HCT116 (cell line): ENCODE measurements at regions not wholly inside any gene's neighbourhood (a gene's known extent, or its start where the extent isn't known, plus 50 kb on each side); places are given as distances from the start of the nearest gene placed in this dataset.

Experiments
- ATAC-seq: fragments of 200-7000 bp; cut with Tn5 transposase; 2 replicates; pipeline ENCODE4 v1.9.1; 2020; ENCODE audit warnings: mild to moderate bottlenecking, moderate library complexity
- BruUV-seq: library from RNA; stranded (reverse); fragments of 400-500 nt; replicated peaks from 2 replicates; lab custom pipeline; 2021; lab: Mats Ljungman, UMichigan
- CTCF ChIA-PET: fragments of 300-600 bp; sonication (Branson Sonifier 250); formaldehyde crosslinking; loops from one replicate; lab custom pipeline; 2021; ENCODE audit warnings: antibody characterized with exemption; lab: Charles Lee
- POLR2A ChIA-PET: fragments of 300-600, 350-600 bp; sonication (Branson Sonifier 250); formaldehyde crosslinking; loops from one replicate; lab custom pipeline; 2021; ENCODE audit warnings: antibody characterized with exemption; lab: Charles Lee
- RAD21 ChIA-PET, 2 experiments: fragments of 300-600 bp; sonication (Branson Sonifier 250); formaldehyde crosslinking; loops; one replicate each; lab custom pipeline; 2023; ENCODE audit warnings: low total read pairs in 2 of 2; ENCODE audit not compliant: uncharacterized antibody in 2 of 2, unreplicated experiment in 2 of 2, low non-redundant PET in 1 of 2; lab: Charles Lee
- DNase-seq: peaks from one replicate; pipeline ENCODE4 v3.0.0-alpha.2; 2010; ENCODE audit warnings: low read depth, low spot score
- H2AFZ ChIP-seq: fragments of 200-600 bp; shearing (Covaris generic), sonication (generic); 2 replicates; pipeline ENCODE4 v1.6.1; 2017; ENCODE audit warnings: low read depth, mixed run types, mixed read lengths, antibody characterized with exemption, low read length; ENCODE audit not compliant: poor library complexity, severe bottlenecking
- H3K27ac ChIP-seq: 2 replicates; pipeline ENCODE4 v1.5.1; 2012; ENCODE audit warnings: low read depth, low read length
- H3K27me3 ChIP-seq: fragments of 200-600 bp; sonication (generic); 2 replicates; pipeline ENCODE4 v1.6.1; 2016; ENCODE audit warnings: mixed run types, low read length, mixed read lengths; ENCODE audit not compliant: insufficient read depth
- H3K36me3 ChIP-seq, 2 experiments: fragments of 200-500 bp in 1 of 2; fragments of 200-600 bp in 1 of 2; sonication (Bioruptor generic) in 1 of 2; sonication (generic) in 1 of 2; 2 replicates each; pipeline versions ENCODE4 v1.5.1 to v1.6.1; 2014 to 2016; ENCODE audit warnings: low read length in 2 of 2, inconsistent platforms in 1 of 2, mixed read lengths in 1 of 2, mixed run types in 1 of 2; ENCODE audit not compliant: insufficient read depth in 2 of 2, control insufficient read depth in 1 of 2
- H3K4me1 ChIP-seq, 2 experiments: fragments of 200-600 bp in 1 of 2; sonication (generic) in 1 of 2; 2 replicates each; pipeline versions ENCODE4 v1.5.1 to v1.6.1; 2012 to 2017; ENCODE audit warnings: low read length in 2 of 2, inconsistent platforms in 1 of 2, mild to moderate bottlenecking in 1 of 2, mixed read lengths in 1 of 2, mixed run types in 1 of 2, moderate library complexity in 1 of 2; ENCODE audit not compliant: insufficient read depth in 2 of 2, control insufficient read depth in 1 of 2
- H3K4me2 ChIP-seq: fragments of 200-600 bp; sonication (generic); 2 replicates; pipeline ENCODE4 v1.6.1; 2017; ENCODE audit warnings: mixed run types, low read length, mixed read lengths
- H3K4me3 ChIP-seq, 2 experiments: fragments of 200-600 bp in 1 of 2; sonication (generic) in 1 of 2; replicated peaks in 1 of 2; 2 replicates each; pipeline ENCODE4 v1.5.1; 2011 to 2016; ENCODE audit warnings: low read length in 2 of 2, control low read depth in 1 of 2, low read depth in 1 of 2, mild to moderate bottlenecking in 1 of 2, mixed read lengths in 1 of 2, mixed run types in 1 of 2
- H3K79me2 ChIP-seq: fragments of 200-600 bp; sonication (generic); 2 replicates; pipeline ENCODE4 v1.6.1; 2017; ENCODE audit warnings: mild to moderate bottlenecking, mixed run types, low read length, moderate library complexity, mixed read lengths; ENCODE audit not compliant: insufficient read depth
- H3K9ac ChIP-seq: fragments of 200-600 bp; sonication (generic); 2 replicates; pipeline ENCODE4 v1.6.1; 2016; ENCODE audit warnings: low read length, mixed read lengths
- H3K9me2 ChIP-seq: fragments of 200-600 bp; sonication (generic), shearing (Covaris generic); 2 replicates; pipeline ENCODE4 v1.6.1; 2017; ENCODE audit warnings: mixed run types, mild to moderate bottlenecking, moderate library complexity; ENCODE audit not compliant: insufficient read depth
- H3K9me3 ChIP-seq, 2 experiments: fragments of 200-500 bp in 1 of 2; fragments of 200-600 bp in 1 of 2; sonication (Bioruptor generic) in 1 of 2; sonication (generic) in 1 of 2; 2 replicates each; pipeline ENCODE4 v1.6.1; 2014 to 2017; ENCODE audit warnings: low read length in 2 of 2, mixed read lengths in 2 of 2, inconsistent platforms in 1 of 2, low read depth in 1 of 2, mild to moderate bottlenecking in 1 of 2, mixed run types in 1 of 2, moderate library complexity in 1 of 2; ENCODE audit not compliant: control insufficient read depth in 1 of 2, insufficient read depth in 1 of 2
- H4K20me1 ChIP-seq: fragments of 200-600 bp; sonication (generic), shearing (Covaris generic); 2 replicates; pipeline ENCODE4 v1.6.1; 2017; ENCODE audit warnings: mixed run types, mild to moderate bottlenecking, moderate library complexity; ENCODE audit not compliant: insufficient read depth
- CBX3 ChIP-seq: IDR thresholded peaks from 2 replicates; pipeline ENCODE4 v1.6.1; 2012; ENCODE audit warnings: low read depth
- CTCF ChIP-seq, 3 experiments: fragments of 200-600 bp in 1 of 3; sonication (generic) in 1 of 3; IDR thresholded peaks in 2 of 3; conservative IDR thresholded peaks in 1 of 3; 2 replicates each; pipeline ENCODE4 v1.5.1; 2012 to 2017; ENCODE audit warnings: low read depth in 2 of 3, low read length in 2 of 3, antibody characterized with exemption in 1 of 3, borderline replicate concordance in 1 of 3, control low read depth in 1 of 3, mild to moderate bottlenecking in 1 of 3, mixed read lengths in 1 of 3, mixed run types in 1 of 3, moderate library complexity in 1 of 3; ENCODE audit not compliant: insufficient read depth in 1 of 3
- EGR1 ChIP-seq: IDR thresholded peaks from 2 replicates; pipeline ENCODE4 v1.6.1; 2012; ENCODE audit warnings: low read depth
- FOSL1 ChIP-seq: IDR thresholded peaks from 2 replicates; pipeline ENCODE4 v1.6.1; 2012; ENCODE audit warnings: low read depth
- POLR2A ChIP-seq: IDR thresholded peaks from 2 replicates; pipeline ENCODE4 v1.7.0; 2011; ENCODE audit warnings: borderline replicate concordance; ENCODE audit not compliant: insufficient read depth, insufficient read length; ENCODE audit errors: extremely low read depth
- REST ChIP-seq: IDR thresholded peaks from 2 replicates; pipeline ENCODE4 v1.6.1; 2012; ENCODE audit warnings: low read depth
- SIN3A ChIP-seq: IDR thresholded peaks from 2 replicates; pipeline ENCODE4 v1.6.1; 2012; ENCODE audit warnings: low read depth
- TCF7L2 ChIP-seq: IDR thresholded peaks from 2 replicates; pipeline ENCODE4 v1.7.0; 2011; ENCODE audit warnings: borderline replicate concordance, inconsistent platforms; ENCODE audit not compliant: insufficient read depth, insufficient read length; ENCODE audit errors: extremely low read depth
- YY1 ChIP-seq: IDR thresholded peaks from 2 replicates; pipeline ENCODE4 v1.6.1; 2011; ENCODE audit warnings: low read length, low read depth, moderate library complexity, mild to moderate bottlenecking; ENCODE audit not compliant: insufficient replicate concordance; ENCODE audit errors: extremely low read depth
- intact Hi-C: fragments of 100-400 bp; cut with micrococcal nuclease; formaldehyde crosslinking; loops from 2 replicates; pipeline ENCODE4 v1.10.0; 2022

- ATAC-seq (no peak), DNase-seq (no peak)
- H3K4me1 ChIP-seq, result peaks cover 2 to 8% of the 10 kb centered on the region in 2 experiments; a peak in 2 of 4 replicates
- H4K20me1 ChIP-seq, result no peaks in the 10 kb centered on the region
- no TSS peak for BruUV-seq
- POLR2A ChIA-PET, result no interaction called here
- no peak overlapping the region for H3K4me2 ChIP-seq
- RAD21 ChIA-PET, result no interaction called here
- H3K27ac ChIP-seq, result no peak overlapping the region
- no peak overlapping the region for H2AFZ ChIP-seq
- H3K9me2 ChIP-seq, result no peaks in the 10 kb centered on the region
- H3K9ac ChIP-seq, result no peak overlapping the region
- H3K27me3 ChIP-seq, result no peaks in the 10 kb centered on the region
- H3K36me3 ChIP-seq, result no peaks in the 10 kb centered on the region
- intact Hi-C loops, result no loop called here
- TF ChIP-seq EGR1 (no peak), FOSL1 (no peak), POLR2A (no peak), TCF7L2 (no peak), CTCF (IDR thresholded peaks at IDR 0.05 in 2 of 3, conservative IDR thresholded peaks at IDR 0.05 in 1 of 3; ENCODE audit: borderline replicate concordance in 1 of 3, insufficient read depth in 1 of 3, low read depth in 2 of 3, low read length in 2 of 3) (no peak), YY1 (no peak), SIN3A (no peak), CBX3 (no peak), REST (no peak)
- H3K79me2 ChIP-seq, result no peaks in the 10 kb centered on the region
- H3K4me3 ChIP-seq, result no peak overlapping the region
- H3K9me3 ChIP-seq, result no peaks in the 10 kb centered on the region
- CTCF ChIA-PET, result no interaction called here
Measured at GRCh38 chr14:94922595-94923239, 152.8 kb upstream of the GSC start.
